Adrenal gland (tissue), 5 donors: ENCODE measurements at regions not wholly inside any gene's neighbourhood (a gene's known extent, or its start where the extent isn't known, plus 50 kb on each side); places are given as distances from the start of the nearest gene placed in this dataset.

Experiments used
- CTCF ChIP-seq, 6 experiments: fragments of 450-650 bp in 4 of 6; fragments of 200-600 bp in 2 of 6; sonication (generic) in 1 of 6; IDR thresholded peaks; 1 replicate in 5 of 6; 2 replicates in 1 of 6; pipeline versions ENCODE4 v1.5.1 to v1.8.0; 2016 to 2021; ENCODE audit warnings: antibody characterized with exemption in 6 of 6, mild to moderate bottlenecking in 2 of 6, moderate library complexity in 1 of 6
- POLR2A ChIP-seq, 2 donors: fragments of 450-650 bp; IDR thresholded peaks; one replicate each; pipeline ENCODE4 v1.6.1; 2017; ENCODE audit warnings: antibody characterized with exemption in 2 of 2, mild to moderate bottlenecking in 2 of 2, moderate library complexity in 1 of 2
- donor health status: DM: no; HTN: no; CAD: no.

GRCh38 chr19:32291876-32292275, 53.5 kb upstream of the ZNF507 start:
- no peak for TF ChIP-seq CTCF (IDR thresholded peaks at IDR 0.05)
- TF ChIP-seq POLR2A (IDR thresholded peaks at IDR 0.05) = no peak
